ENCODE measurements at regions not wholly inside any gene's neighbourhood (a gene's known extent, or its start where the extent isn't known, plus 50 kb on each side); places are given as distances from the start of the nearest gene placed in this dataset.

DNA sequence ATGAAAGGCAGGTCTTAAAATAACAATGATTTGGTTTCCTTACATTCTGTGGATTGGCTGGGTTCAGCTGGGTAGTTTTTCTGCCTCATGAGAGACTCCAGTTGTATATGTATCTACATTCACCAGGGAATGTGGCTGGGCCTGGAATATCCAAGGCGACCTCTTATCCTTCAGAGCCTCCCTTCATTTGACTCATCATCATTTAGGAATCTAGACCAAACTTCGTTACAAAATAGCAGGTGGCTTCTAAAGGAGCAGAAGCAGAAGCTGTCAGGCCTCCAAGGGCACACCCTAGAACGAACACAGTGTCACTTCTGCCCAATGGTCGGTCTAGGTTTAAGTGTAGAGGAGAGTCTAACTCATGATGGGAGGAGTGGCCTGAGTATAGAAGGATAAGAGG is 204.2 kb downstream of the EN1 start:
- H3K36me3 ChIP-seq (ENCODE audit: low read length): no peaks in the 10 kb centered on the region
- no peaks in the 10 kb centered on the region for H3F3A ChIP-seq (ENCODE audit: insufficient read depth)
- H3K9ac ChIP-seq (ENCODE audit: low read length): no peak overlapping the region
- no peak overlapping the region for H3K27ac ChIP-seq (ENCODE audit: low read depth, low read length)
- no peaks in the 10 kb centered on the region for H3K27me3 ChIP-seq (ENCODE audit: low read length)
- no peaks in the 10 kb centered on the region for H3K79me2 ChIP-seq (ENCODE audit: insufficient read depth, low read length)
- H3K9me2 ChIP-seq (replicated peaks; ENCODE audit: insufficient read depth, low read length): no peaks in the 10 kb centered on the region
- H3K9me3 ChIP-seq (ENCODE audit: insufficient read depth, low read length): no peaks in the 10 kb centered on the region
- H2AFZ ChIP-seq (ENCODE audit: low read depth, low read length, severe bottlenecking): no peak overlapping the region
- no peak for TF ChIP-seq EZH2phosphoT487 (conservative IDR thresholded peaks at IDR 0.05; ENCODE audit: low read length)
- TF ChIP-seq, protein P1, sequence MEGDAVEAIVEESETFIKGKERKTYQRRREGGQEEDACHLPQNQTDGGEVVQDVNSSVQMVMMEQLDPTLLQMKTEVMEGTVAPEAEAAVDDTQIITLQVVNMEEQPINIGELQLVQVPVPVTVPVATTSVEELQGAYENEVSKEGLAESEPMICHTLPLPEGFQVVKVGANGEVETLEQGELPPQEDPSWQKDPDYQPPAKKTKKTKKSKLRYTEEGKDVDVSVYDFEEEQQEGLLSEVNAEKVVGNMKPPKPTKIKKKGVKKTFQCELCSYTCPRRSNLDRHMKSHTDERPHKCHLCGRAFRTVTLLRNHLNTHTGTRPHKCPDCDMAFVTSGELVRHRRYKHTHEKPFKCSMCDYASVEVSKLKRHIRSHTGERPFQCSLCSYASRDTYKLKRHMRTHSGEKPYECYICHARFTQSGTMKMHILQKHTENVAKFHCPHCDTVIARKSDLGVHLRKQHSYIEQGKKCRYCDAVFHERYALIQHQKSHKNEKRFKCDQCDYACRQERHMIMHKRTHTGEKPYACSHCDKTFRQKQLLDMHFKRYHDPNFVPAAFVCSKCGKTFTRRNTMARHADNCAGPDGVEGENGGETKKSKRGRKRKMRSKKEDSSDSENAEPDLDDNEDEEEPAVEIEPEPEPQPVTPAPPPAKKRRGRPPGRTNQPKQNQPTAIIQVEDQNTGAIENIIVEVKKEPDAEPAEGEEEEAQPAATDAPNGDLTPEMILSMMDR (IDR thresholded peaks at IDR 0.05; ENCODE audit: insufficient read depth, low read length, poor library complexity, severe bottlenecking): no peak
- no peaks in the 10 kb centered on the region for H4K20me1 ChIP-seq (ENCODE audit: low read depth, low read length)
- no peak overlapping the region for H3K4me2 ChIP-seq (ENCODE audit: low read depth, low read length, poor library complexity, severe bottlenecking)
- no peak overlapping the region for H3K4me3 ChIP-seq (ENCODE audit: insufficient read depth, low read length, poor library complexity, severe bottlenecking)

DNA sequence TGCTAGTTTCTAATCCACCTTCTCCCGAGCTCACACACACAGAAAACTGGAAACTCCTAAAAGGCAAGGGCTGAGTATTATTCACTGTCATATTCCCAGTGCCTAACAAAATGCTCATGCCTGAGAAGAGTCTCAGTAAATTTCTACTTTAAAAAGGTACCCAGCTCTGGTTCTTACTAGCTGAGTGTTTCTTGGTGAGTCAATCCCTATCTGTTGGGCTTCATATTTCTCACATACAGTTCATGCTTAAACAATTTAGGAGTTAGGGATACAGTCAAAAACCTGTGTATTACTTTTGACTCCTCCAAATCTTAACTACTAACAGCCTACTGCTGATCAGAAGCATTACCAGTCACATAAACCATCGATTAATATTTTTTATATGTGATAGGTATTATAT is 204.9 kb downstream of the EN1 start:
- H3K79me2 ChIP-seq (ENCODE audit: insufficient read depth, low read length): no peaks in the 10 kb centered on the region
- H3K9me3 ChIP-seq (ENCODE audit: insufficient read depth, low read length): no peaks in the 10 kb centered on the region
- H3K36me3 ChIP-seq (ENCODE audit: low read length): no peaks in the 10 kb centered on the region
- no peaks in the 10 kb centered on the region for H3K9me2 ChIP-seq (replicated peaks; ENCODE audit: insufficient read depth, low read length)
- H2AFZ ChIP-seq (ENCODE audit: low read depth, low read length, severe bottlenecking): no peak overlapping the region
- no peak overlapping the region for H3K27ac ChIP-seq (ENCODE audit: low read depth, low read length)
- H3F3A ChIP-seq (ENCODE audit: insufficient read depth): no peaks in the 10 kb centered on the region
- no peak overlapping the region for H3K4me2 ChIP-seq (ENCODE audit: low read depth, low read length, poor library complexity, severe bottlenecking)
- H3K9ac ChIP-seq (ENCODE audit: low read length): no peak overlapping the region
- no peaks in the 10 kb centered on the region for H4K20me1 ChIP-seq (ENCODE audit: low read depth, low read length)
- H3K27me3 ChIP-seq (ENCODE audit: low read length): no peaks in the 10 kb centered on the region
- no peak for TF ChIP-seq EZH2phosphoT487 (conservative IDR thresholded peaks at IDR 0.05; ENCODE audit: low read length)
- TF ChIP-seq, protein P1 (IDR thresholded peaks at IDR 0.05; ENCODE audit: insufficient read depth, low read length, poor library complexity, severe bottlenecking): no peak
- no peak overlapping the region for H3K4me3 ChIP-seq (ENCODE audit: insufficient read depth, low read length, poor library complexity, severe bottlenecking)

DNA sequence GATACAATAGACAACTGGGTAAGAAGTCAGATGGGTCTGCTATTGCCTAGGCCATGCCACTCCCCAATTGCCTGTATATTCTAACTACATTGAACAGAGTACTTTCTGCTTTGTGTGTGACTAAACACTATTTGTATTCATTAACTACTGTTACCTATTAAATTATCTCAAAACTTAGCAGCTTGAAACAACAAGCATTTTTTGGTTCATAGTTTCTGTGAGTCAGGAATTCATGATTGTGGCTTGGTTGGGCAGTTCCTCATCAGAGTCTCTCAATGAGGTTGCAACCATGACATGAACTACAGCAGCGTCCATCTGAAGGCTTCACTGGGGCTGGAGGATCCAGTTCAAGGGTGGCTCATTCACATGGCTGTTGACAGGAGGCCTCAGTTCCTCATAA is 205.7 kb downstream of the EN1 start:
- no peak overlapping the region for H2AFZ ChIP-seq (ENCODE audit: low read depth, low read length, severe bottlenecking)

More for the DNA sequence above, 205.7 kb downstream of the EN1 start:
- no peaks in the 10 kb centered on the region for H3K9me3 ChIP-seq (ENCODE audit: insufficient read depth, low read length)
- TF ChIP-seq, protein P1 (IDR thresholded peaks at IDR 0.05; ENCODE audit: insufficient read depth, low read length, poor library complexity, severe bottlenecking): no peak
- TF ChIP-seq EZH2phosphoT487 (conservative IDR thresholded peaks at IDR 0.05; ENCODE audit: low read length): no peak
- no peaks in the 10 kb centered on the region for H3F3A ChIP-seq (ENCODE audit: insufficient read depth)
- no peaks in the 10 kb centered on the region for H3K9me2 ChIP-seq (replicated peaks; ENCODE audit: insufficient read depth, low read length)
- no peaks in the 10 kb centered on the region for H3K27me3 ChIP-seq (ENCODE audit: low read length)
- H3K36me3 ChIP-seq (ENCODE audit: low read length): no peaks in the 10 kb centered on the region
- no peak overlapping the region for H3K27ac ChIP-seq (ENCODE audit: low read depth, low read length)
- no peak overlapping the region for H3K9ac ChIP-seq (ENCODE audit: low read length)
- H3K4me2 ChIP-seq (ENCODE audit: low read depth, low read length, poor library complexity, severe bottlenecking): no peak overlapping the region
- no peaks in the 10 kb centered on the region for H3K79me2 ChIP-seq (ENCODE audit: insufficient read depth, low read length)
- H4K20me1 ChIP-seq (ENCODE audit: low read depth, low read length): no peaks in the 10 kb centered on the region
- no peak overlapping the region for H3K4me3 ChIP-seq (ENCODE audit: insufficient read depth, low read length, poor library complexity, severe bottlenecking)

Data from SU-DHL-6 (cell line).